Activated naive CD8-positive, alpha-beta T cell treated with anti-CD3 and anti-CD28 coated beads for 36 hours (primary cell): ENCODE measurements at regions not wholly inside any gene's neighbourhood (a gene's known extent, or its start where the extent isn't known, plus 50 kb on each side); places are given as distances from the start of the nearest gene placed in this dataset.

Source experiments
- DNase-seq: peaks from one replicate; pipeline ENCODE4 v3.0.0; 2021
- H3K27ac Mint-ChIP-seq: one replicate; pipeline ENCODE4 v1.8.0; 2022; ENCODE audit warnings: mild to moderate bottlenecking, moderate library complexity, mixed read lengths
- H3K27me3 Mint-ChIP-seq: one replicate; pipeline ENCODE4 v1.8.0; 2022; ENCODE audit warnings: mild to moderate bottlenecking, mixed read lengths
- H3K36me3 Mint-ChIP-seq: one replicate; pipeline ENCODE4 v1.8.0; 2021; ENCODE audit warnings: mild to moderate bottlenecking, mixed read lengths
- H3K4me1 Mint-ChIP-seq: one replicate; pipeline ENCODE4 v1.8.0; 2021; ENCODE audit warnings: mixed read lengths
- H3K4me3 Mint-ChIP-seq: one replicate; pipeline ENCODE4 v1.8.0; 2022; ENCODE audit warnings: mild to moderate bottlenecking, moderate library complexity, mixed read lengths
- H3K9me3 Mint-ChIP-seq: one replicate; pipeline ENCODE4 v1.8.0; 2022; ENCODE audit warnings: mixed read lengths

DNA sequence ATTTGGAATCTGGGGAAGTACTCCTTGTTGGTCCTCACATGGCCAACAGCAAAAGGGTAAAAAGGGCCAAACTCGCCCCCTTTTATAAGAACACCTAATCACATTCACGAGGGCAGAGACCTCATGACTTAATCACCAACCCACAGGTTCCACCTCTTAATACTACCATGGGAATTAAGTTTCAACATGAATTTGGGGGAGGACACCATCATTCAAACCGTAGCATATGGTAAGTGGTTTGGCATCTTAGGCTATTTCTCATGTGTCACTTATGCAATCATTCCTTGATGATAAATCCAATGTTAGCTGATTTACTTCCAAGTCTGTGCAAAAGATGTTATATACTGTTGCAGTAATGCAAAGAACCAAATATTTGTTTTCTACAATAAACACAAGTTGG is 302.9 kb upstream of the FAM241A start:
- H3K4me3 Mint-ChIP-seq: no peak overlapping the region
- DNase-seq: no peak
- H3K9me3 Mint-ChIP-seq: peaks cover 4% of the 10 kb centered on the region
- H3K36me3 Mint-ChIP-seq: no peaks in the 10 kb centered on the region
- H3K4me1 Mint-ChIP-seq: no peaks in the 10 kb centered on the region
- no peak overlapping the region for H3K27ac Mint-ChIP-seq
- no peaks in the 10 kb centered on the region for H3K27me3 Mint-ChIP-seq

DNA sequence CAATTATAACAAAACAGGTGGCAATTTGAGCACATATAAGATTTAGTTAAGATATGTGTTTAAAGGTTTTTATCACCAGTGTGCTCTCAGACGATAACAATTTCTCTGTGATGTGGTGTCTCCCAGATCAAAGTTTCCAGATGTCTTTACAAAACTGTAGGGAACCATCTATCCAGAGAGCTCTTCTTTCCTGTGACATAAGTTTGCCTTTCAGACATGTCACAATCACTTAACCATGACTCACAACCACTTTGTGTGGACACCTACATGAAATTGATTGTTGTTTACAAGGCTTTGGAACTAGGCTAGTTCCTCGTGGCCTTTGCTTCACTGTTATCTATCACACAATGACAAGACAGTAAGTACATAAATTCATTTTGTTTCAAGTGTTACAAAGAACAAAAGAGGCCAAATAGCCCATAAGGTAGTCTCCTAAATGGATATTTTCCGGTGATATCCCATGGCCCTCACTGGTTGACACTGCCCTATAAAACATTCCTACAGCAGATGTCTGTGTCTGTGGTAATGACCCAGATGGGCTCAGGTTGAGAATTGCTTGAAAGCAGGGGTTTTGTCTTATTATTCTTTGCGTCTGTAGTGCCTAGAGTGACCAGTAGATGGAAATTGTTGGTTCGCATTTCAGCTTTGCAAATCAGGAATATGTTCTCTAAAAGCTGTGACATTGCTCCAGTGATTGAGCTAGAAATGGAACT is 297.8 kb upstream of the FAM241A start:
- Mint-ChIP-seq H3K9me3 (peaks cover 4% of the 10 kb centered on the region), H3K27me3 (no peaks in the 10 kb centered on the region), H3K4me3 (no peak overlapping the region), H3K27ac (no peak overlapping the region), H3K4me1 (no peaks in the 10 kb centered on the region), H3K36me3 (no peaks in the 10 kb centered on the region)
- DNase-seq: no peak

- Mint-ChIP-seq H3K9me3 (peaks cover 4% of the 10 kb centered on the region), H3K4me1 (no peaks in the 10 kb centered on the region), H3K27ac (no peak overlapping the region), H3K27me3 (no peaks in the 10 kb centered on the region), H3K36me3 (no peaks in the 10 kb centered on the region), H3K4me3 (no peak overlapping the region)
- DNase-seq: no peak
Measured at GRCh38 chr4:111849746-111850284, 295.4 kb upstream of the FAM241A start.

DNA sequence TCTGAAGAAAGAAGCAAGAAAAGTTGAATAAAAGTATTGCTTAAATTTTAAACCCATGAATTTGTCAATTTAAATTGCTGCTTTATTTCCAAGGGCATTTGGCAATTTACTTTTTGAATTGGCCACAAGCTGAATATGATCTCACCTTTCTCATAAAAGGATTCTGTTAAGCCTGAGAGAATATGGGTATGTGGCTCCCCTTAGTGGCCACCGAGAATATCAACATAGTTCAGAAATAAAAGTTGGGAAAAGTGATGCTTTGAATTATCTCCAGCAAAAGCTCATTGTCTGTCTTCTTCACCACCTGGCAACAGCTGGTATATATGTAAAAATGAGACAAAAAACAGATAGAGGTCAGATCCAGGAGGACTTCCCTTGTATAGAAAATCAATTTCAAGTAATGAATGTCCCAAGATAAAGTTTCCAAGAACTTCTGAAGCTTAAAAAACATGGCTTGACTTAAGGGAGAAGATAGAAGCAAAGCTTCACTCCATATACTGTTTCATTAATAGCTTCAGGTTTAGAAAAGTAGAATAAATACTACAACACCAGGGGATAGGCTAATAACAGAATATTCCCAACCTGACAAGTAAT is 290.7 kb upstream of the FAM241A start:
- Mint-ChIP-seq H3K27ac (no peak overlapping the region), H3K36me3 (no peaks in the 10 kb centered on the region), H3K9me3 (no peaks in the 10 kb centered on the region), H3K27me3 (no peaks in the 10 kb centered on the region), H3K4me3 (no peak overlapping the region), H3K4me1 (no peaks in the 10 kb centered on the region)
- DNase-seq: peak; percentile 1

DNA sequence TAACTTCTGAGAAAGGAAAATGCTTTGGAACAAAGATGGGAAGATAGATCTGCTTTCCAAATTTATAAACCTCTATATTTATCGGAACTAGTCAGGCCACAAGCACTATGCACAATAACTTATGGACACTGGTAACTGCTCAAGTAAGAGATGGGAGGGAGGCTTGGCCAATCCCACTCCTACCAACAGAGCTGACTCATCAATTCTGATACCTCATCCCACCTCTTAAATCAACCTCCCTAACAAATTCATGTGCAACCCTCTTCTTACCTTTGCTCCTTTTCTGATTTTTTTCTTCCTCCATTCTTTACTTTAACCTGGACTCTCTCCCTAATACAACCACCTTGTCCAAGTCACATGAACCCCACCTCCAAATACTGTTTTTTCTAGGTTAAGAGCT is 289.9 kb upstream of the FAM241A start:
- H3K27ac Mint-ChIP-seq: no peak overlapping the region
- H3K9me3 Mint-ChIP-seq: no peaks in the 10 kb centered on the region
- H3K4me1 Mint-ChIP-seq: no peaks in the 10 kb centered on the region
- no peaks in the 10 kb centered on the region for H3K36me3 Mint-ChIP-seq
- no peak for DNase-seq
- no peaks in the 10 kb centered on the region for H3K27me3 Mint-ChIP-seq
- H3K4me3 Mint-ChIP-seq: no peak overlapping the region

- Mint-ChIP-seq H3K27me3 (no peaks in the 10 kb centered on the region), H3K4me1 (no peaks in the 10 kb centered on the region), H3K36me3 (no peaks in the 10 kb centered on the region), H3K4me3 (no peak overlapping the region), H3K27ac (no peak overlapping the region), H3K9me3 (no peaks in the 10 kb centered on the region)
- no peak for DNase-seq
Measured at GRCh38 chr4:111864066-111864465, 281.2 kb upstream of the FAM241A start.

- DNase-seq: no peak
- no peaks in the 10 kb centered on the region for H3K9me3 Mint-ChIP-seq
- H3K27ac Mint-ChIP-seq: no peak overlapping the region
- H3K27me3 Mint-ChIP-seq: no peaks in the 10 kb centered on the region
- no peaks in the 10 kb centered on the region for H3K36me3 Mint-ChIP-seq
- no peak overlapping the region for H3K4me3 Mint-ChIP-seq
- H3K4me1 Mint-ChIP-seq: no peaks in the 10 kb centered on the region
Measured at GRCh38 chr4:111869339-111869738, 275.9 kb upstream of the FAM241A start.

DNA sequence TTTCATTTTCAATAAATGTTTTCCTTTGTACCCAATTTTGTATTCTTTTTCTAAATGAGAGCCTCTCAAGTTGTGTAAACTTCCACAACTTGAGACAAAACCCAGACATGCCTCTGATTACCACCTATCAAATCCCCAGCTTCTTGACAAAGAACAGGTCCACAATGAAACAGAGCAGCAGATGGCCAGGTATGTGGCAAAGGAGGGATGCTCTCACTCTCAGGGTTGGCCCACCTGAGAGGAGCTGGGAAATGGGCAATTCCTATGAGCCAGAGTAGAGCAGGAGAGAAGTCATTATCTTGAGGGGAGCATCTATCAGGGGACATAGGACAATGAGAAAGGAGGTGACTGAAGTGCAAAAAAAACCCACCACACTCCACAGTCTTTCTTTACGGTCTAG is 273.5 kb upstream of the FAM241A start:
- H3K4me1 Mint-ChIP-seq: no peaks in the 10 kb centered on the region
- no peak overlapping the region for H3K4me3 Mint-ChIP-seq
- H3K27me3 Mint-ChIP-seq: no peaks in the 10 kb centered on the region
- no peak overlapping the region for H3K27ac Mint-ChIP-seq
- DNase-seq: no peak
- H3K36me3 Mint-ChIP-seq: no peaks in the 10 kb centered on the region
- H3K9me3 Mint-ChIP-seq: no peaks in the 10 kb centered on the region

DNA sequence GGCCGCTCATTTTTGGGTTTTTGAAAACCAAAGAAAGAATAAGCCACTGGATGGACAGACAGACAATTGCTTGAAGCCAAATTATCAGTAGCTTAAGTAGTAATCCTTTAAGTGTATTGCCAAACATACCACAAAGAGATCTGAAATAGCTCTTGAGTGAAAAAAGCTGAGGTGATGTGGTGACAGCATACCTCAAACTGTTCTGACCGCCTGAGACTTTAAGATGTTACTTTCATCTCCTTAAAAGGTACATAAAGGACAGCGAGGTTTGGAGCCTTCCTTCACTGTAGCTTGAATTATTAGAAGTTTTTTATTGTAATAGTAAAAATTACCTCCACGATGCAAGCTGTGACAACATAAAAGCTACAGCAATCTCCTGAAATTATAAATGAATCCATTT is 271.5 kb upstream of the FAM241A start:
- no peak overlapping the region for H3K4me3 Mint-ChIP-seq
- no peaks in the 10 kb centered on the region for H3K4me1 Mint-ChIP-seq
- no peak for DNase-seq

DNA sequence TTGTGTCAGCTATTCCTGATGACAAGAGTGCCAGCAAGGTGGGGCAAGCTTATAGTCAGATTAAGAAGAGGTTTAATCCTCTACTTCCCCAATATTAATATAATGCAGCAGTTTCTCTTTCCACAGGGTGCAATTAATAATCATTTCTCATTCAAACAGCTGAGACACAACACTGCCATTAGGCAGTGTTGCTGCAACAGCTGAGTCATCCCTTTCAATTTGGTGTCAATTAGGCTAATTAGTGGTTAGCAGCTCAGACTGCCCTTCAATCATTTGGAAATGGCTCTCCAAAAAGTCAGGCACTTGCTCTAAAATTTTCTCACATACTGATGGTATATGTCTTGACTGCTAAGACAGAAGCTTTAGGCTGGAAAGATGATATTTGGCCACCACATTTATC is 265.7 kb upstream of the FAM241A start:
- Mint-ChIP-seq H3K4me3 (no peak overlapping the region), H3K27ac (no peak overlapping the region), H3K36me3 (no peaks in the 10 kb centered on the region), H3K4me1 (no peaks in the 10 kb centered on the region), H3K27me3 (no peaks in the 10 kb centered on the region), H3K9me3 (no peaks in the 10 kb centered on the region)
- no peak for DNase-seq

More for the DNA sequence above, 271.5 kb upstream of the FAM241A start:
- Mint-ChIP-seq H3K36me3 (no peaks in the 10 kb centered on the region), H3K9me3 (no peaks in the 10 kb centered on the region), H3K27me3 (no peaks in the 10 kb centered on the region), H3K27ac (no peak overlapping the region)

DNA sequence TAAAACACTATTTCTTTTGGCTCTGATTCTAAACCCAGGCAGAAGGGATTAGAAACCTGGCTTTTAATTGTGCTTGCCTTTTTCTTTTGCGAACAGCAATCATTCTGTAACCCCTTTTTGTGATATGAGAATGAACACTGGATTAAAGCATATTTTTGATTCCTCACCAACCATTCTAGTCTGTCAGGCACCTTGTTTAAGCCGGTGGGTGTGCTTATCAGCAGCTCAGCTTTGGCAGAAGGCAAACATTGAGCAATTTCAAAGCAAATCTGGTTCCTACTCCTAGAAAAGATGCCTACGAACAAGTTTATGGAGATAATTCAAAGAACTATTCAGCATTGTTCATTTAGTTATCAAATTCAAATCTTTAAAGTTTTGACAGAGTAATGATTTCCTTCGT is 265.1 kb upstream of the FAM241A start:
- DNase-seq: no peak
- no peaks in the 10 kb centered on the region for H3K4me1 Mint-ChIP-seq
- no peaks in the 10 kb centered on the region for H3K36me3 Mint-ChIP-seq
- H3K27me3 Mint-ChIP-seq: no peaks in the 10 kb centered on the region
- no peaks in the 10 kb centered on the region for H3K9me3 Mint-ChIP-seq
- H3K27ac Mint-ChIP-seq: no peak overlapping the region
- H3K4me3 Mint-ChIP-seq: no peak overlapping the region

GRCh38 chr4:111883557-111883999 is 261.7 kb upstream of the FAM241A start:
- H3K36me3 Mint-ChIP-seq: no peaks in the 10 kb centered on the region
- H3K4me3 Mint-ChIP-seq: no peak overlapping the region
- H3K9me3 Mint-ChIP-seq: no peaks in the 10 kb centered on the region
- DNase-seq: no peak
- no peak overlapping the region for H3K27ac Mint-ChIP-seq
- H3K4me1 Mint-ChIP-seq: no peaks in the 10 kb centered on the region
- no peaks in the 10 kb centered on the region for H3K27me3 Mint-ChIP-seq

- no peaks in the 10 kb centered on the region for H3K27me3 Mint-ChIP-seq
- no peak overlapping the region for H3K4me3 Mint-ChIP-seq
- DNase-seq: no peak
- H3K36me3 Mint-ChIP-seq: no peaks in the 10 kb centered on the region
- H3K4me1 Mint-ChIP-seq: no peaks in the 10 kb centered on the region
- H3K27ac Mint-ChIP-seq: no peak overlapping the region
- peaks cover 3% of the 10 kb centered on the region for H3K9me3 Mint-ChIP-seq
Measured at GRCh38 chr4:111890412-111890811, 254.8 kb upstream of the FAM241A start.

DNA sequence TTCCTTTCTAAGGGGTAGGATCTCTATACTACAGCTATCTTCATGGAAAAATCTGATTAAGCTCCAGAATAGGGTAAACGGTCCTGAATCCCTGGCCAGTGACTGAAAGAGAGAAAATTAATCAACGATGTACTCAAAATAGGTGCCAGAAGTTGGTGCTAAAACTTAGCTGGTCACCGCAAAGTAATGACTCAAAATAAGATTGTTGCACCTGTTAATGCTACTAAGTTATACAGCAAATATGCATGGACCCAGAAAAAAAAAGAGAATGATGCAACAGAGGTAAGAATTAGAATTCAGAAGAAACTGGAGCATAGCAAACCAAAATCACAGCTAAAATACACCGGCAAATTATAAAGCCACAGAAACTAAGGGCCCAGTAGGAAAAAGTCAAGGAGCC is 239.7 kb upstream of the FAM241A start:
- DNase-seq: no peak
- no peaks in the 10 kb centered on the region for H3K36me3 Mint-ChIP-seq
- H3K9me3 Mint-ChIP-seq: no peaks in the 10 kb centered on the region
- H3K27me3 Mint-ChIP-seq: no peaks in the 10 kb centered on the region
- no peak overlapping the region for H3K4me3 Mint-ChIP-seq
- H3K4me1 Mint-ChIP-seq: no peaks in the 10 kb centered on the region
- no peak overlapping the region for H3K27ac Mint-ChIP-seq

DNA sequence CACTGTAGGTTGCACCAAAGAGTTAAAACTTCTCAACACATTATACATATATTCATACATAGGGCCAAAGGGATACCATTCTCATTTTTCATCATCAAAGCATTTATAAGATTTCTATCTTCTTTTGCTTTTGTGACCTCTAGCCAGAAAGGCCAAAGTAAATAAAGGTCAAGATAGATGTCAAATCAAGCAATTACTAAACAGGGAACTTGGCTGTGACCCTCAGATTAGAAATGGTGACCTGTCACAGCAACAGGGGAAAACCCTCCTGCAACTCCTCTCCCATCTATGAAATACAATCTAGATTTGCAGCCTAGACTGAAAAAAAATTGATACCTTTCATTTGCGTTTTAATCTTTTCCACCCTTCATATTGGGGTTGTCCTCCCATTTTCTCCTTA is 225.6 kb upstream of the FAM241A start:
- no peak for DNase-seq
- Mint-ChIP-seq H3K4me1 (no peaks in the 10 kb centered on the region), H3K27ac (no peak overlapping the region), H3K36me3 (no peaks in the 10 kb centered on the region), H3K9me3 (peaks cover 3% of the 10 kb centered on the region), H3K27me3 (no peaks in the 10 kb centered on the region), H3K4me3 (no peak overlapping the region)

- Mint-ChIP-seq H3K36me3 (no peaks in the 10 kb centered on the region), H3K9me3 (no peaks in the 10 kb centered on the region), H3K27ac (no peak overlapping the region), H3K27me3 (no peaks in the 10 kb centered on the region), H3K4me1 (no peaks in the 10 kb centered on the region), H3K4me3 (no peak overlapping the region)
- DNase-seq: no peak
Measured at GRCh38 chr4:111921714-111922113, 223.5 kb upstream of the FAM241A start.
